H9 (cell line): ENCODE measurements at regions not wholly inside any gene's neighbourhood (a gene's known extent, or its start where the extent isn't known, plus 50 kb on each side); places are given as distances from the start of the nearest gene placed in this dataset.
A peak's percentile ranks its signal among the peaks of the same experiment; 100 is the strongest.

ENCODE experiments used
- DNase-seq: peaks from one replicate; pipeline ENCODE4 v3.0.0-alpha.2; 2017
- H2AFZ ChIP-seq: one replicate; pipeline ENCODE4 v1.6.1; 2013; ENCODE audit warnings: mild to moderate bottlenecking, low read length, control low read depth, moderate library complexity
- H2AK5ac ChIP-seq: 2 replicates; pipeline ENCODE4 v1.6.1; 2013; ENCODE audit warnings: low read length, control low read depth, mixed read lengths; ENCODE audit not compliant: insufficient read length
- H2BK120ac ChIP-seq: one replicate; pipeline ENCODE4 v1.6.1; 2013; ENCODE audit warnings: low read depth, mild to moderate bottlenecking, low read length, control low read depth, inconsistent platforms; ENCODE audit not compliant: poor library complexity, severe bottlenecking
- H2BK12ac ChIP-seq: 2 replicates; pipeline ENCODE4 v1.6.1; 2013; ENCODE audit warnings: low read length, control low read depth, mixed read lengths, low read depth; ENCODE audit not compliant: insufficient read length
- H2BK15ac ChIP-seq: 2 replicates; pipeline ENCODE4 v1.6.1; 2013; ENCODE audit warnings: low read depth, low read length, control low read depth
- H2BK20ac ChIP-seq: one replicate; pipeline ENCODE4 v1.6.1; 2013; ENCODE audit warnings: low read depth, mild to moderate bottlenecking, low read length, control low read depth, inconsistent platforms; ENCODE audit not compliant: poor library complexity, severe bottlenecking
- H2BK5ac ChIP-seq: 2 replicates; pipeline ENCODE4 v1.6.1; 2013; ENCODE audit warnings: low read length, control low read depth, mixed read lengths; ENCODE audit not compliant: insufficient read length
- H3K14ac ChIP-seq: 2 replicates; pipeline ENCODE4 v1.6.1; 2013; ENCODE audit warnings: low read length, control low read depth; ENCODE audit not compliant: insufficient read depth
- H3K18ac ChIP-seq: 2 replicates; pipeline ENCODE4 v1.6.1; 2013; ENCODE audit warnings: low read depth, mild to moderate bottlenecking, mixed read lengths, low read length, control low read depth; ENCODE audit not compliant: insufficient read length
- H3K23ac ChIP-seq: 2 replicates; pipeline ENCODE4 v1.6.1; 2013; ENCODE audit warnings: low read length, control low read depth, mixed read lengths, low read depth; ENCODE audit not compliant: insufficient read length
- H3K23me2 ChIP-seq: 2 replicates; pipeline ENCODE4 v1.6.1; 2013; ENCODE audit warnings: low read depth, mild to moderate bottlenecking, mixed read lengths, low read length, control low read depth; ENCODE audit not compliant: insufficient read length, poor library complexity, severe bottlenecking
- H3K27ac ChIP-seq: 2 replicates; pipeline ENCODE4 v1.5.1; 2013; ENCODE audit warnings: low read length, control low read depth, mixed read lengths, low read depth; ENCODE audit not compliant: insufficient read length
- H3K27me3 ChIP-seq: 2 replicates; pipeline ENCODE4 v1.6.1; 2013; ENCODE audit warnings: low read length, control low read depth, inconsistent platforms; ENCODE audit not compliant: insufficient read depth
- H3K4ac ChIP-seq: 2 replicates; pipeline ENCODE4 v1.6.1; 2013; ENCODE audit warnings: low read depth, mild to moderate bottlenecking, control low read depth, inconsistent platforms, low read length, moderate library complexity
- H3K4me1 ChIP-seq: 2 replicates; pipeline ENCODE4 v1.6.1; 2013; ENCODE audit warnings: low read length, control low read depth, inconsistent platforms; ENCODE audit not compliant: insufficient read depth
- H3K4me2 ChIP-seq: 2 replicates; pipeline ENCODE4 v1.6.1; 2013; ENCODE audit warnings: low read length, control low read depth, mixed read lengths; ENCODE audit not compliant: insufficient read length, insufficient read depth
- H3K56ac ChIP-seq: 2 replicates; pipeline ENCODE4 v1.6.1; 2013; ENCODE audit warnings: low read depth, mild to moderate bottlenecking, mixed read lengths, low read length, control low read depth; ENCODE audit not compliant: insufficient read length
- H3K79me1 ChIP-seq: 2 replicates; pipeline ENCODE4 v1.6.1; 2013; ENCODE audit warnings: low read depth, mild to moderate bottlenecking, moderate library complexity, low read length, control low read depth, inconsistent platforms; ENCODE audit not compliant: insufficient read depth, poor library complexity, severe bottlenecking
- H3K79me2 ChIP-seq: 2 replicates; pipeline ENCODE4 v1.6.1; 2013; ENCODE audit warnings: low read length, control low read depth, inconsistent platforms; ENCODE audit not compliant: insufficient read depth
- H3K9ac ChIP-seq: 2 replicates; pipeline ENCODE4 v1.6.1; 2013; ENCODE audit warnings: low read length, control low read depth, mixed read lengths; ENCODE audit not compliant: insufficient read length; ENCODE audit errors: extremely low read depth
- H3K9me3 ChIP-seq: one replicate; pipeline ENCODE4 v1.6.1; 2013; ENCODE audit warnings: low read depth, low read length, inconsistent platforms; ENCODE audit not compliant: control insufficient read depth
- H3T11ph ChIP-seq: one replicate; pipeline ENCODE4 v1.6.1; 2013; ENCODE audit warnings: mild to moderate bottlenecking, low read length, control low read depth, inconsistent platforms
- H4K20me1 ChIP-seq: one replicate; pipeline ENCODE4 v1.6.1; 2013; ENCODE audit not compliant: control insufficient read depth, insufficient read length, insufficient read depth
- H4K5ac ChIP-seq: 2 replicates; pipeline ENCODE4 v1.6.1; 2013; ENCODE audit warnings: low read depth, mild to moderate bottlenecking, mixed read lengths, low read length, control low read depth; ENCODE audit not compliant: insufficient read length
- H4K8ac ChIP-seq: replicated peaks from 2 replicates; pipeline ENCODE4 v1.6.1; 2013; ENCODE audit warnings: low read length, control low read depth, mixed read lengths, low read depth; ENCODE audit not compliant: insufficient read length
- H4K91ac ChIP-seq: 2 replicates; pipeline ENCODE4 v1.6.1; 2013; ENCODE audit warnings: low read depth, mild to moderate bottlenecking, moderate library complexity, mixed read lengths, low read length, control low read depth; ENCODE audit not compliant: insufficient read length
- H3K27ac Mint-ChIP-seq, 3 experiments: 2 replicates in 2 of 3; 3 replicates in 1 of 3; pipeline ENCODE4 v1.8.0; 2020 to 2021; ENCODE audit warnings: mixed read lengths in 3 of 3, mild to moderate bottlenecking in 1 of 3, moderate library complexity in 1 of 3
- H3K27me3 Mint-ChIP-seq: 2 replicates; pipeline ENCODE4 v1.8.0; 2021; ENCODE audit warnings: low read depth, mild to moderate bottlenecking, moderate library complexity, mixed read lengths
- H3K36me3 Mint-ChIP-seq, 3 experiments: 2 replicates in 2 of 3; 3 replicates in 1 of 3; pipeline ENCODE4 v1.8.0; 2020 to 2021; ENCODE audit warnings: low read depth in 3 of 3, mixed read lengths in 3 of 3; ENCODE audit not compliant: insufficient read depth in 1 of 3
- H3K4me1 Mint-ChIP-seq, 2 experiments: 2 replicates each; pipeline ENCODE4 v1.8.0; 2020; ENCODE audit warnings: mixed read lengths in 2 of 2
- H3K4me3 Mint-ChIP-seq, 2 experiments: 2 replicates in 1 of 2; 3 replicates in 1 of 2; pipeline ENCODE4 v1.8.0; 2020 to 2021; ENCODE audit warnings: mild to moderate bottlenecking in 2 of 2, mixed read lengths in 2 of 2, moderate library complexity in 1 of 2
- H3K9me3 Mint-ChIP-seq, 2 experiments: 2 replicates in 1 of 2; 3 replicates in 1 of 2; pipeline ENCODE4 v1.8.0; 2020; ENCODE audit warnings: mild to moderate bottlenecking in 2 of 2, mixed read lengths in 2 of 2, moderate library complexity in 1 of 2
- WGBS: extraction: QIAGEN DNeasy Blood & Tissue Kit; methylation state at CpG from one replicate; pipeline ENCODE4 v1.1.7; 2013; ENCODE audit warnings: missing lambda C conversion rate, low lambda C conversion rate, mixed read lengths; ENCODE audit not compliant: insufficient read length; ENCODE audit errors: extremely low coverage; 5-methylcytosine and 5-hydroxymethylcytosine counted together
- TF ChIP-seq, protein P1 (sequence below): fragments of 200-600 bp; sonication (generic); conservative IDR thresholded peaks from 3 replicates; pipeline ENCODE4 v1.8.0; 2021; ENCODE audit warnings: antibody characterized with exemption, mild to moderate bottlenecking

DNA sequence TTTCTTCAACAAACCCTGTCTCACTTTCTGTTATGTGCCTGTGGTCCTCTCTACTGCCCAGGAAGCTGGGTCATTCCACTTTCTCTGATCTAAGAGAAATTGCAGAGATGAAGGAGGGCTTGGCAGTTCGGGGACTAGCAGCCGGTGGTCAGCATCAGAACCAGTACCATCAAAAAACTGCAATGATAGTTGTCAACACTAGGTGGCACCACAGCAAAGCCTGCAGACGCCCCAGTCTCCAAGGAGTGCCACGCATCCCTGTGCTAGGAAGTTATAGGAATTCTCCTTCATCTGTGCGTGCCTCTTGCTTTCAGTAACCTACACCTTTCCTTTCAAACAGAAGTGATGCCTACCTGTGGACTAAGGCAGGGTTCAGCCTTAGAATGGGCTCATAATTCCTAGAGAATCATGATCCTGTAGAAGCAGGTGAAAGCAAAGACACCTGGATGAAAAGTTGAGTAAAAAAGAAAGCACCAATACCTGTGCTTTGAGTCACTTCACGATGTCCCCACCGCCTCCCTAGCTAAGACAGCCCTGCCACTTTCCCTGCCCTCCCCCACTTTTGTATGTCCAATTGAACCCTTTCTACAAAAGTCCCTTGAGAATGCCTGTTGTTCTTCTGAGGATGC lies 129.2 kb downstream of the ADAMTS1 start:
- Histone ChIP-seq H3K79me2 (no peaks in the 10 kb centered on the region), H2BK15ac (no peak overlapping the region), H3K4me1 (no peaks in the 10 kb centered on the region), H2BK12ac (no peak overlapping the region), H4K8ac (no peak overlapping the region), H2AFZ (peak overlapping the region; percentile 88), H3K9ac (no peak overlapping the region), H3K27ac (no peak overlapping the region), H2AK5ac (no peak overlapping the region), H3K79me1 (no peaks in the 10 kb centered on the region), H3K23ac (no peak overlapping the region), H3K4me2 (peak overlapping the region; percentile 4), H2BK20ac (no peak overlapping the region), H2BK120ac (no peak overlapping the region), H3K56ac (no peak overlapping the region), H3K4ac (no peak overlapping the region), H3K23me2 (no peaks in the 10 kb centered on the region), H3K27me3 (no peaks in the 10 kb centered on the region), H3K18ac (no peak overlapping the region), H4K20me1 (no peaks in the 10 kb centered on the region), H3K9me3 (no peaks in the 10 kb centered on the region), H3K14ac (no peak overlapping the region), H4K5ac (no peak overlapping the region), H3T11ph (no peak overlapping the region), H2BK5ac (no peak overlapping the region), H4K91ac (no peak overlapping the region)
- H3K27ac Mint-ChIP-seq = no peak overlapping the region; a peak in 1 of 7 replicates
- H3K9me3 Mint-ChIP-seq = no peaks in the 10 kb centered on the region
- peaks cover 7 to 9% of the 10 kb centered on the region in 2 experiments for H3K4me1 Mint-ChIP-seq
- no peaks in the 10 kb centered on the region for H3K27me3 Mint-ChIP-seq
- no peak overlapping the region for H3K4me3 Mint-ChIP-seq
- WGBS = no CpG with 5 or more reads among the region's 7 CpGs
- TF ChIP-seq, protein P1, sequence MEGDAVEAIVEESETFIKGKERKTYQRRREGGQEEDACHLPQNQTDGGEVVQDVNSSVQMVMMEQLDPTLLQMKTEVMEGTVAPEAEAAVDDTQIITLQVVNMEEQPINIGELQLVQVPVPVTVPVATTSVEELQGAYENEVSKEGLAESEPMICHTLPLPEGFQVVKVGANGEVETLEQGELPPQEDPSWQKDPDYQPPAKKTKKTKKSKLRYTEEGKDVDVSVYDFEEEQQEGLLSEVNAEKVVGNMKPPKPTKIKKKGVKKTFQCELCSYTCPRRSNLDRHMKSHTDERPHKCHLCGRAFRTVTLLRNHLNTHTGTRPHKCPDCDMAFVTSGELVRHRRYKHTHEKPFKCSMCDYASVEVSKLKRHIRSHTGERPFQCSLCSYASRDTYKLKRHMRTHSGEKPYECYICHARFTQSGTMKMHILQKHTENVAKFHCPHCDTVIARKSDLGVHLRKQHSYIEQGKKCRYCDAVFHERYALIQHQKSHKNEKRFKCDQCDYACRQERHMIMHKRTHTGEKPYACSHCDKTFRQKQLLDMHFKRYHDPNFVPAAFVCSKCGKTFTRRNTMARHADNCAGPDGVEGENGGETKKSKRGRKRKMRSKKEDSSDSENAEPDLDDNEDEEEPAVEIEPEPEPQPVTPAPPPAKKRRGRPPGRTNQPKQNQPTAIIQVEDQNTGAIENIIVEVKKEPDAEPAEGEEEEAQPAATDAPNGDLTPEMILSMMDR = peak; percentile 87
- H3K36me3 Mint-ChIP-seq = 0 out of 7 replicates have a peak, but pooled peaks cover 0 to 2% (median 0%) of the 10 kb centered on the region in 3 experiments
- DNase-seq = peak; percentile 79
